ENCODE measurements at regions not wholly inside any gene's neighbourhood (a gene's known extent, or its start where the extent isn't known, plus 50 kb on each side); places are given as distances from the start of the nearest gene placed in this dataset.

GRCh38 chr3:168223085-168223484 lies 127.4 kb upstream of the GOLIM4 start:
- TF ChIP-seq POLR2A (IDR thresholded peaks at IDR 0.05) = no peak
- no peak for TF ChIP-seq CTCF (IDR thresholded peaks at IDR 0.05)

All from adrenal gland (tissue), 5 donors.